ENCODE measurements at regions not wholly inside any gene's neighbourhood (a gene's known extent, or its start where the extent isn't known, plus 50 kb on each side); places are given as distances from the start of the nearest gene placed in this dataset.

- DNase-seq (ENCODE audit: low read depth in 4 of 4, low spot score in 2 of 4), result no peak
Observed at GRCh38 chr9:13778631-13779030, 499.1 kb upstream of the MPDZ start.

GRCh38 chr9:13770956-13771355 is 491.5 kb upstream of the MPDZ start:
- no peak for DNase-seq (ENCODE audit: low read depth in 4 of 4, low spot score in 2 of 4)

GRCh38 chr9:13769641-13770040 is 490.1 kb upstream of the MPDZ start:
- DNase-seq (ENCODE audit: low read depth in 4 of 4, low spot score in 2 of 4), result no peak

DNA sequence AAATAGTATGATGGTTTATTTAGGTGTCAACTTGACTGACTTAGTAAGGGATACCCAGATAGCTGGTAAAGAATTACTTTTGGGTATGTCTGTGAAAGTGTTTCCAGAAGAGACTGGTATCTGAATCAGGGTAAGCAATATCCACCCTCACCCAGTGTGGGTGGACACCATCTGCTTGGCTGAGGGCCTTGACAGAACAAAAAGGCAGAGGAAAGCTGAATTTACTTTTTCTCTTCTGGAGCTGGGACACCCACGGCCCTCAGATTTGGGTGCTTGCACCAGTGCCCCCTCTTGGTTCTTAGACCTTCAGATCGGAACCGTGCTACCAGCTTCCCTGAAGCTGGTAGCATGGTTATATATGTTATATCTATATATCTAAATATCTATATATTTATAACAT is 489.5 kb upstream of the MPDZ start:
- no peak for DNase-seq (ENCODE audit: low read depth in 4 of 4, low spot score in 2 of 4)

- no peak for DNase-seq (ENCODE audit: low read depth in 4 of 4, low spot score in 2 of 4)
Observed at GRCh38 chr9:13762209-13762608, 482.7 kb upstream of the MPDZ start.

DNA sequence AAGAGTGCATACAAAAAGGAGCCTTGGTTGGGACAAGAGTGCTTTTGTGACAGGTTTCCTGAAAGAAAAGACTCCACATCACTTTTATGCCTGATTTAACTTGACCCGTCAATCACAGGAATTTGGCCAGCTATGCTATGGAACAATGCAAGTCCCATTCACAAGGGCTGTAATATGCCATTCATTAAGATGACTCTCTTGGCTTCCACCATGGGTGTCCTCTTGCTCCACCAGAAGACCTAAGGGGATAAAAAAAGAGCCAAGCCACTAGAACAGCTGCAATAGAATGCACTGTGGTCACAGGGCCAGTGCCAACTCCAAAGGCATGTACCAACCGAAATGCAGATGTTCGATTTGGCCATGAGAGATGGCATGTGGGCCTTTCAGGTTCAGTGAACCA is 480.1 kb upstream of the MPDZ start:
- DNase-seq (ENCODE audit: low read depth in 4 of 4, low spot score in 2 of 4), result no peak

GRCh38 chr9:13758936-13759335 is 479.4 kb upstream of the MPDZ start:
- DNase-seq (ENCODE audit: low read depth in 4 of 4, low spot score in 2 of 4), result no peak

GRCh38 chr9:13756943-13757342 is 477.5 kb upstream of the MPDZ start:
- DNase-seq (ENCODE audit: low read depth in 4 of 4, low spot score in 2 of 4), result no peak

- no peak for DNase-seq (ENCODE audit: low read depth in 4 of 4, low spot score in 2 of 4)
Observed at GRCh38 chr9:13755551-13755950, 476.1 kb upstream of the MPDZ start.

DNA sequence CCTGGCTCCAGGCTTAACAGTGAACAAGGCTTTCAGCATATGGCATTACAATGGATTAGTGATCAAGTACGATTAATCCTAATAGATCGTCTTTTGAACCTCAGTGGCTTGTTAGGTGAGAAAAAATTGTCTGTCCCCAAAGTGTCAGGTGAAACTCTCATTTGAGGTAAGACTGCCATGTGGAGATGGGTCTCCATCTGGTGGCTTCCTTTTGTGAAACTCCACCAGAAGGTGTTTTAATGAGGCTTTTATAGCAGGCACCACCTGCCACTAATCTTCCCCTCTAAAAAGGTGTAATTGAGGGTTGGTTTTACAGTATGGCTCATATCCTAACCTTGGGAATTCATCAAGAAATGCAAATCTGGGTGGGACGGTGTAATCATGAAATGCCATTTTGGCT is 471.1 kb upstream of the MPDZ start:
- no peak for DNase-seq (ENCODE audit: low read depth in 4 of 4, low spot score in 2 of 4)

DNA sequence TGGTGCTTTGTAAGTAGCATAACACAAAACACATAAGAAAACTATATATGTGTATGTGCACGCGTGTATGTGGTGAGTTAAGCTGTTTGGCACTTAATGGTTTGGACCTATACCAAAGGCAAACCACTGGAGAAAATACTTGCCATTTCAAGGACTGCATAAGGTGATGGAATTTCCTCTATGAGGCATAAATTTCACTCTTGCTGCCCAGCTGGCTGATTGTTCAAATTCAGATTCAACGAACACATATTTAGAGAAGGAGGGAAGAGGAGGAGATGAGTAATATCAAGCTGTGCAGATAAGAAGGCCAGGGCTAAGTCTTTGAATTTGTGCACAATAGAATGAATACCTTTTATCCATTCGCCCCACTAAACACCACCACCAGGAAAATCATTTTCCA is 470.6 kb upstream of the MPDZ start:
- DNase-seq (ENCODE audit: low read depth in 4 of 4, low spot score in 2 of 4), result no peak

GRCh38 chr9:13746876-13747275 is 467.4 kb upstream of the MPDZ start:
- DNase-seq (ENCODE audit: low read depth in 4 of 4, low spot score in 2 of 4), result no peak

- no peak for DNase-seq (ENCODE audit: low read depth in 4 of 4, low spot score in 2 of 4)
Observed at GRCh38 chr9:13744261-13744901, 464.9 kb upstream of the MPDZ start.

DNA sequence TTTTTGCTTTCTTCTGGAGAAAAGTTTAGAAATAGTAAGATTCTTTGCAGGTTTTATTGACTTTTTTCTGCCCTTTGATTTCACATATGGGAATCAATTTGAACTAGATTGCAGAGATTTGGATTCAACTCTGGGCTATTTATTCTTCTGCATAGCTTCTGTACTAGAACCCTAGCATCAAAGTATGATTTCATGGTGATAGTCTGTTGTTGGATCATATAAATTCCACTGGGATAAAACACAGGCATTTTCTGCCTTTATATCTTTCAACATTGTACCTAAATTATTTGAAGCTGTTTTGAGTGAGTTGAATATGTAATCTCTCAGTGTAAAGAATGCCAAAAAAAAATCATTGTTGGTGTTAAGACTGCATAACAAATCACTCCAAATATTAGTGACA is 458.4 kb upstream of the MPDZ start:
- no peak for DNase-seq (ENCODE audit: low read depth in 4 of 4, low spot score in 2 of 4)

GRCh38 chr9:13735181-13735580 is 455.7 kb upstream of the MPDZ start:
- DNase-seq (ENCODE audit: low read depth in 4 of 4, low spot score in 2 of 4), result no peak

DNA sequence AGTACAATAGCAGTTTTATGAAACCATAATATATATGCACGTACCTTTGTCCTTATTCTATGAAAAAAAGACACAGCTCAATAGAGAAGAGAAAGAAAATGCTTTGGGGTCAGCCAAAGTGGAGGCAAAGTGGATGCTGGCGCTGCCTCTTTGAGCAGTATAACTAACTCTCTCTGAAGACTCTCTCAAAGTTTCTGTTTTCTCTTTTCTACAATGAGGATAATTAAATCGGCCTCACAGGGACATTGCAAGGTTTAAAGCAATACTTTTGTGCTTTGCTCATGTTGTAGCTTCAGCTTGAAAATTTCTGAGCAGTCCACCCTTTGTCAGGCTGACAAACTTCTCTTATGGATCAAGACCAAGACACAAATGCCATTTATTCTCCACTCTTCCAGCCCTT is 455.1 kb upstream of the MPDZ start:
- no peak for DNase-seq (ENCODE audit: low read depth in 4 of 4, low spot score in 2 of 4)

DNA sequence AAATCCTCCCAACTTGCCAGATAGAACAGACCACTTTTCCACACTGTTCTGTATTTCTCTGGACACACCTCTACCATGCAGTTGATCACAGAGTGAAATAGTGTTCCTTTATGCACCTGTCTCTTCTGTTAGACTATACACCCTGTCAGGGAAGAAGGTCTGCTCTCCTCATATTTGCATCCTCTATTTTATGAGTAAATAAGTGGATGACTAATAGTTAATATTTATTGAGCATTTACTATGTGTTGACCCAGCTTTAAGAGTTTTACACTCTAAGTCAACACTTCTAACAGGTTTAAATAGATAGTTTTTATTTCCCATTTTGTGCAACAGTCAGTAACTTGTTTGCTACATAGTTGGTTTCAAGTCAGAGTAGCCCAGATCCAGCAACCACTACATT is 452.8 kb upstream of the MPDZ start:
- DNase-seq (ENCODE audit: low read depth in 4 of 4, low spot score in 2 of 4), result no peak

DNA sequence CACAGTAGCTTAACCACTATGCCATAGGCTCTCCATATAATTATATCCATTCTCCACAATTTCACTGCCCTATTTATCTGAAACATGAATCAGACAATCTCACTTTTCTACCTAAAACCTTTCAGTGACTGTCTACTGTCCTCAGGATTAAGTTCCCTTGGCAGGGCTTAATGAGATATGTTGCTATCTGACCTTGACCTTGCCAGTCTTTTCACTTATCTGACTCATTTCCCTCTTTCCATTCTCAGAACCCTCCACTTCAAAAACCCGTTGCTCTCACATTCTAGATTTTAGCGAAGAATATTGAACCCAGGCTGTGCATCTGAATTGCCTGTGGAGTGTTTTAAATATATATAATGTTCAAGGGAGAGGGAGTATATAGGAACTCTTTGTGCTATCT is 452.1 kb upstream of the MPDZ start:
- no peak for DNase-seq (ENCODE audit: low read depth in 4 of 4, low spot score in 2 of 4)

- DNase-seq (ENCODE audit: low read depth in 4 of 4, low spot score in 2 of 4), result no peak
Observed at GRCh38 chr9:13729955-13730354, 450.5 kb upstream of the MPDZ start.

DNA sequence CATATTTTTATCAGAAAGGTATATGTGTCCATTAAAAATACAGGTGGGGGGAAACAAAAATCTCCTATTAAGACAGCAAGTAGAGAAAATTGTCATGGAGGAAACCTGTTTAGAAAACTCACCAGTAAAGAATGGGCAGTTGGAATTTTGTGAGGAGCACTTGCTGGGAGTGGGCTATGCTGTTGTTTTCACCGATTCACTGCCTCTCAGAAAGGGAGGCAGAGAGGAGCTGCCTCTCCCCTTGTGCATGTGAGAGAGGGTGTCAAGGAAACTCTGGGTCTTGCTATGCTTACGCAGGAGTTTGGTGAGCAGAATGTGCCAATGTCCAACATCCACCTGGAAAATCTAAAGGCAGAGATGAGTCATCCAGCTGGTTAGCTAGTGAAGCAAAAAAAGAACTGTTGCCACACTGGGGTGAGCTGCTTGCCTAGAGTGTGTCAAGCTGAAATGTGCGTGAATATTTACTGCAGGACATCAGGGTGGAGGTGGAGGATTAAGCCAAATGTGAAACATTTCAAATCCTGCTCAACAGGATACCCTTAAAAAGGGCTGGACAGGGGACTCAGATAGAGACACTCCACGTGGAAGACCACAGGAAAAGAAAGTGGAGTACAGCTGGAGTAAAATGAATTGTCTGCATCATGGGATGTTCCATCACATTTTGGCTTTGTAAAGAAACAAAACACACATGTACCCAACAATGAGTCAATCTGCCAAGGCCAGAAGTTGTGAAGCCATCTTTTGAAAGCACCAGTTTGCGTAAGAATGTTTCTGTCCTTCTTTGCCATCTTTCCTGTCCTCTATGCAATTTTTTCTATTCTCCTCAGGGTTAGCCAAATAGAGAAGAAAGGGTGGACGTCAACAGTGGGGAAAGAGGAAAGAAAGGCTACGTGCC is 449.7 kb upstream of the MPDZ start:
- no peak for DNase-seq (ENCODE audit: low read depth in 4 of 4, low spot score in 2 of 4)

GRCh38 chr9:13728131-13728530 is 448.6 kb upstream of the MPDZ start:
- DNase-seq (ENCODE audit: low read depth in 4 of 4, low spot score in 2 of 4), result no peak

DNA sequence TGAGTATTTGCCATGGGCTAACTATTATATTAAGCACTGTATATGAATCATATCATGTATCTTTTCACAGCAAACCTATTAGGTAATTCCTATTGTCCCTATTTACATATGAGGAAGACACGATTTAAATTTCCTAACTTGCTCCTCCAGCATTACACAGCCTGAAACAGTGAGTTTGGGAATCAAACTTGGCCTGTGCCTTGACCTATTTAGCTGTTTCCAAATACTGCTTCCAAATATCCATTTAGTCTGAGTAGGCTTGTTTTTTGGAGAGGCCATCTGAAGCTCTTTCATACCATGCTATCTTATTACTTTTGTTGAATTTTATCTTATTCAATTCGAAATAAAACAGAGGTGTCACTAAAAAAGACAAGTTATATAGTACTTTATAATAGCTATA is 447.3 kb upstream of the MPDZ start:
- DNase-seq (ENCODE audit: low read depth in 4 of 4, low spot score in 2 of 4), result no peak
